GM12874 (cell line): ENCODE measurements at regions not wholly inside any gene's neighbourhood (a gene's known extent, or its start where the extent isn't known, plus 50 kb on each side); places are given as distances from the start of the nearest gene placed in this dataset.

Source experiments
- CTCF ChIP-seq: IDR thresholded peaks from 2 replicates; pipeline ENCODE4 v1.5.1; 2011; ENCODE audit warnings: low read depth, mild to moderate bottlenecking, control low read depth, low read length, moderate library complexity; ENCODE audit not compliant: insufficient read depth

- TF ChIP-seq CTCF = no peak
These were observed 308.6 kb upstream of the RGMB start for GRCh38 chr5:98464737-98465330.

GRCh38 chr5:98468188-98468869, 305.1 kb upstream of the RGMB start:
- no peak for TF ChIP-seq CTCF

- TF ChIP-seq CTCF = no peak
These were observed 302.7 kb upstream of the RGMB start for GRCh38 chr5:98470747-98471146.

- TF ChIP-seq CTCF = no peak
These were observed 302.0 kb upstream of the RGMB start for GRCh38 chr5:98471458-98471857.

- TF ChIP-seq CTCF = no peak
These were observed 299.2 kb upstream of the RGMB start for GRCh38 chr5:98474216-98474615.

- TF ChIP-seq CTCF = no peak
These were observed 298.7 kb upstream of the RGMB start for GRCh38 chr5:98474782-98475181.

- TF ChIP-seq CTCF = no peak
These were observed 290.9 kb upstream of the RGMB start for GRCh38 chr5:98482321-98483300.
